ENCODE measurements at regions not wholly inside any gene's neighbourhood (a gene's known extent, or its start where the extent isn't known, plus 50 kb on each side); places are given as distances from the start of the nearest gene placed in this dataset.

DNA sequence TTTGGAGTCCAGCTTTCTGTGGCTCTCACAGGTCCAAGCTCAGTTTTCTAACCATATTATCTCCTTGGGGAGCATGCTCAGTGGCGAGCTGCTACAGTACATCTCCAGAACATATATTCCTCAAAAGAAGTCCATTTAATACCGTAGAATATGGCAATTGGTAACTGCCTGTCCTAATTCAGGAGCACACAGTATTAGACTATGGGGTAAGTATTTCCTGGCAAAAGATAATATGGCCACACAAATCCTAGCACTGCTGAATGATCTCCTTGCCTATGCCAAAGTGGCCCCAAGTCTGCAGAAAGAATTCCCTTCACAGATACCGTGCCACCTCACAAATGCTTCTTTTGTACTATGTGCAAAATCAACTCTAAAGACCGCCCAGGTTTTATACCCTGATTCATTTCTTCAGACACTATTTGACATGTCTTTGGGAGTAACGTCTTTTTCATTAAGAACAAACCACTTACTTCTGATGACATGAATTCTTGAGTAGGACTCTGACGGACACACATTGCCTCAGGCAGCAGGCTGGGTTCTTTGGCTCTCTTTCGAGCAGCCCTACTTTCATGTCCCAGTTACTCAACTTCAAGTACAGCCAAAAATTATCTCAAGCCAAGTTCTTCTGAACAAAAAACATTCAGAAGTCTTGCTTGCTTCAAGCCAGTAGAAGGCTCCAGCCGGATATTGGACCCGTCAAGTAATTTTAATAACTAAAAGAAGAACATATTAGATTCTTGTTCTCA is 368.3 kb upstream of the DCBLD2 start:
- Mint-ChIP-seq H3K27ac (no peak overlapping the region), H3K36me3 (ENCODE audit: insufficient read depth in 2 of 2) (no peaks in the 10 kb centered on the region), H3K4me1 (ENCODE audit: low read depth) (no peaks in the 10 kb centered on the region), H3K27me3 (ENCODE audit: low read depth) (no peaks in the 10 kb centered on the region), H3K9me3 (peaks cover 3 to 5% of the 10 kb centered on the region in 2 donors), H3K4me3 (no peak overlapping the region)
- DNase-seq (no peak), ATAC-seq (replicated peaks in 1 of 2) (no peak)

GRCh38 chr3:99256788-99257187 is 355.3 kb upstream of the DCBLD2 start:
- Mint-ChIP-seq H3K27me3 (ENCODE audit: low read depth) (no peaks in the 10 kb centered on the region), H3K4me3 (no peak overlapping the region), H3K27ac (no peak overlapping the region), H3K36me3 (ENCODE audit: insufficient read depth in 2 of 2) (no peaks in the 10 kb centered on the region), H3K4me1 (ENCODE audit: low read depth) (no peaks in the 10 kb centered on the region), H3K9me3 (peaks cover 0 to 2% of the 10 kb centered on the region in 2 donors)
- DNase-seq: no peak
- ATAC-seq (replicated peaks in 1 of 2): no peak

- Mint-ChIP-seq H3K4me3 (no peak overlapping the region), H3K27ac (no peak overlapping the region), H3K36me3 (ENCODE audit: insufficient read depth in 2 of 2) (no peaks in the 10 kb centered on the region), H3K27me3 (ENCODE audit: low read depth) (no peaks in the 10 kb centered on the region), H3K4me1 (ENCODE audit: low read depth) (no peaks in the 10 kb centered on the region), H3K9me3 (peaks cover 0 to 2% of the 10 kb centered on the region in 2 donors)
- ATAC-seq (replicated peaks in 1 of 2): no peak
- DNase-seq: no peak
Observed at GRCh38 chr3:99253963-99254355, 352.5 kb upstream of the DCBLD2 start.

DNA sequence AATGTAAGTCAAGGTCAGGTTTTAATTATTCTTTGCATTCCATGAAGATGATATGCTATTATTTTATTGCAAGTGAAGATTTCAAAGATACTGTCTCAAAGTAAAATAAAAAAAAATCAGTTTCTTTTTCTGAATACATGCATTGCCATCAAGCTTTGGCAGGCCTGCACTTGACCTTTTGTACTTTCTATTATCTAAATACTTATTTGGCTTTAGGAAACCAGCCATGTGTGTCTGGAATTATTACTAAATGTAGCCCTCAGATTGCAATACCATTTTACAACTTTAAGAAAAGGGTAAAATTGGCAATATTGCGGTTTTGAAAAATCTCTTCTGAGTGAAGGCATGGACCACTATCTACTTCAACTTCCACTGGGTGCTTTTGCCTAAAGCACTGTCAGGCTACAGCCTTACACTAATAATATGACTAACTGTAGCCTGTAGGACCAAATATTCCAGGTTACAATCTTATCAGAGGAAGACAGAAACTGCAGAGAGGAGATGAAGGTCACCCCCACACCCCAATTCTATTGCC is 349.4 kb upstream of the DCBLD2 start:
- H3K4me1 Mint-ChIP-seq (ENCODE audit: low read depth): no peaks in the 10 kb centered on the region
- peaks cover 2% of the 10 kb centered on the region in 2 donors for H3K9me3 Mint-ChIP-seq
- no peaks in the 10 kb centered on the region for H3K36me3 Mint-ChIP-seq (ENCODE audit: insufficient read depth in 2 of 2)

GRCh38 chr3:99250272-99250671 is 348.8 kb upstream of the DCBLD2 start:
- H3K4me1 Mint-ChIP-seq (ENCODE audit: low read depth): no peaks in the 10 kb centered on the region
- no peaks in the 10 kb centered on the region for H3K36me3 Mint-ChIP-seq (ENCODE audit: insufficient read depth in 2 of 2)
- H3K27ac Mint-ChIP-seq: no peak overlapping the region
- H3K4me3 Mint-ChIP-seq: no peak overlapping the region
- DNase-seq (no peak), ATAC-seq (replicated peaks in 1 of 2) (no peak)
- no peaks in the 10 kb centered on the region for H3K27me3 Mint-ChIP-seq (ENCODE audit: low read depth)
- H3K9me3 Mint-ChIP-seq: peaks cover 2% of the 10 kb centered on the region in 2 donors

More for the DNA sequence above, 349.4 kb upstream of the DCBLD2 start:
- Mint-ChIP-seq H3K4me3 (no peak overlapping the region), H3K27me3 (ENCODE audit: low read depth) (no peaks in the 10 kb centered on the region), H3K27ac (no peak overlapping the region)
- no peak for ATAC-seq (replicated peaks in 1 of 2)
- no peak for DNase-seq

GRCh38 chr3:99249627-99250026 is 348.1 kb upstream of the DCBLD2 start:
- Mint-ChIP-seq H3K9me3 (peaks cover 2% of the 10 kb centered on the region in 2 donors), H3K4me3 (no peak overlapping the region), H3K27ac (no peak overlapping the region), H3K4me1 (ENCODE audit: low read depth) (no peaks in the 10 kb centered on the region), H3K36me3 (ENCODE audit: insufficient read depth in 2 of 2) (no peaks in the 10 kb centered on the region), H3K27me3 (ENCODE audit: low read depth) (no peaks in the 10 kb centered on the region)
- ATAC-seq (replicated peaks in 1 of 2): no peak
- DNase-seq: no peak

DNA sequence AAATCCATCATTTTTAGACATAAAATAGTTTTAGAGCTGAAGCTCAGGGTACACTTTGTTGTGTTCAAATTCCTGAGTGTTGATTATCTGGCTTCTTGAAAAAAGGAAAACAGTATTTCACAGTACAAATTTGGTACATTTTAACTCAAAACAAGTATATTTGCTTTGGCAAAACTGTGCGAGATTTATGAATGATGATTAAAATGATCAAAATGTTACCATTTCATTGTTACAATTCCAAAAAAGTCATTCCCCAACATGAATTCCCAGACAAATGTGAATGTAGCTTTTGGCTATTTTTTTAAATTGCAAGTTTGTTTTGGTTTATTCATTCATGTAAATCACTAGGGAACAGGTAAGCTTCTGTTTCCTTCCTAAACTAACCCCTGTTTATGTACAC is 347.4 kb upstream of the DCBLD2 start:
- Mint-ChIP-seq H3K36me3 (ENCODE audit: insufficient read depth in 2 of 2) (no peaks in the 10 kb centered on the region), H3K27ac (no peak overlapping the region), H3K9me3 (peaks cover 2% of the 10 kb centered on the region in 2 donors), H3K4me1 (ENCODE audit: low read depth) (no peaks in the 10 kb centered on the region), H3K27me3 (ENCODE audit: low read depth) (no peaks in the 10 kb centered on the region), H3K4me3 (no peak overlapping the region)
- ATAC-seq (replicated peaks in 1 of 2) (no peak), DNase-seq (no peak)

DNA sequence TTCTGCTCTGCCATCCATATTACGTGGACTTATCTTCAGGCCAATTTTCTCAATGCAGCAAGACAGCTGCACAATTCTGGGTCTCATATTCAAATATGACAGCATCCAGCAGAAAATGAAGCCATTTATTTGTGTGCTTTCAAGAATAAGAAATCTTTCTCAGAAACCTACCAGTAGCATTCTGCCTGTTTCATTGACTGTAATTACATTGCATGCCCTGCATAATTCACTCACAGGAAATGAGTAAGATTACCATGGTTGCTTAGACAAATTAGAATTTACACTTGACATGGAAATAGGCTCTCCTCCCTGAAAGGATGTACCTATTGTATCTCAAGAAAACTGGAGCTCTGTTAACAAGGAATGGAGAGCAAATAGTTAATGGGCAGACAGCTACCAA is 346.6 kb upstream of the DCBLD2 start:
- H3K27ac Mint-ChIP-seq: no peak overlapping the region
- ATAC-seq (replicated peaks in 1 of 2) (no peak), DNase-seq (no peak)
- H3K27me3 Mint-ChIP-seq (ENCODE audit: low read depth): no peaks in the 10 kb centered on the region
- H3K4me3 Mint-ChIP-seq: no peak overlapping the region
- no peaks in the 10 kb centered on the region for H3K4me1 Mint-ChIP-seq (ENCODE audit: low read depth)
- H3K9me3 Mint-ChIP-seq: peaks cover 2% of the 10 kb centered on the region in 2 donors
- H3K36me3 Mint-ChIP-seq (ENCODE audit: insufficient read depth in 2 of 2): no peaks in the 10 kb centered on the region

GRCh38 chr3:99246010-99246654 is 344.6 kb upstream of the DCBLD2 start:
- no peaks in the 10 kb centered on the region for H3K36me3 Mint-ChIP-seq (ENCODE audit: insufficient read depth in 2 of 2)
- no peaks in the 10 kb centered on the region for H3K27me3 Mint-ChIP-seq (ENCODE audit: low read depth)
- peaks cover 0 to 2% of the 10 kb centered on the region in 2 donors for H3K9me3 Mint-ChIP-seq
- no peaks in the 10 kb centered on the region for H3K4me1 Mint-ChIP-seq (ENCODE audit: low read depth)
- no peak for ATAC-seq (replicated peaks in 1 of 2)
- no peak for DNase-seq
- no peak overlapping the region for H3K27ac Mint-ChIP-seq
- no peak overlapping the region for H3K4me3 Mint-ChIP-seq

DNA sequence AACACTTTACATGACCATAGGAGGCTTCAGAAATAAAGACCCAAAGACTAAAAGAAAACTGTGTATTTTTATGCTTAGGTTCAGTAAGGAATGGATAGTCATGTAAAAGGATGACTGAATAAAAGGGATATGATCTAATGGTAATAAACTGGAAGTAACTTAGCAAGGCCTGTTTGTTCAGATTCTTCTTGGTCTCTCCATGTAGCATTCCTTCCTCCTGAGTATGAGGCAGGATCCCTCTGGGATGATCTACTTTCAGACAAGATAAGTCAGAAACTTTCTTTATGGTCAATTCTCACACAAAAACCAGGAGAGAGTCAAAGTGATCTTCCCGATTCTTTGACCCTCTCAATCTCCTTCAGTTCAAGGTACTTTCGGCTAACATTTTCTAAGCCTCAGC is 340.8 kb upstream of the DCBLD2 start:
- H3K4me3 Mint-ChIP-seq: no peak overlapping the region
- peaks cover 0 to 2% of the 10 kb centered on the region in 2 donors for H3K9me3 Mint-ChIP-seq
- no peaks in the 10 kb centered on the region for H3K36me3 Mint-ChIP-seq (ENCODE audit: insufficient read depth in 2 of 2)
- no peaks in the 10 kb centered on the region for H3K4me1 Mint-ChIP-seq (ENCODE audit: low read depth)
- no peak overlapping the region for H3K27ac Mint-ChIP-seq
- DNase-seq (no peak), ATAC-seq (replicated peaks in 1 of 2) (no peak)
- no peaks in the 10 kb centered on the region for H3K27me3 Mint-ChIP-seq (ENCODE audit: low read depth)

DNA sequence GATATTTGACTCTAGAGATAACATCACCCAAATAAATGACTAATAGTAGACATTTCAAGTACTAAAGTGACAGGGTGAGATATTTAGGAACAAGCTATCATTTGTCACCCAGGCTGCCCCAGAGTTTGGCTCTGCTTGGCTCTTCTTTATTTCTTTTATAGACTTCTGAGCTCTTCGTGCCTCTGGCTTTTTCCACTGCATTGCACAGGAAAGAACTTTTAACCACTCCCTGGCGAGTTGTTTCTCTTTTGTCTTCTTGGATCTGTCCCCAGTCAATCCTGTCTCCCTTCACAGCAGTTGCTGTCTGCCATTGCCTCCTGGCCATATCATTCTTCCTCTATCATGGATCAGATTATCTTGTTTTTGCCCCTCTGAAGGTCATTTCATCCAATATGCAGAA is 339.2 kb upstream of the DCBLD2 start:
- Mint-ChIP-seq H3K27me3 (ENCODE audit: low read depth) (no peaks in the 10 kb centered on the region), H3K4me1 (ENCODE audit: low read depth) (no peaks in the 10 kb centered on the region)
- DNase-seq: no peak

DNA sequence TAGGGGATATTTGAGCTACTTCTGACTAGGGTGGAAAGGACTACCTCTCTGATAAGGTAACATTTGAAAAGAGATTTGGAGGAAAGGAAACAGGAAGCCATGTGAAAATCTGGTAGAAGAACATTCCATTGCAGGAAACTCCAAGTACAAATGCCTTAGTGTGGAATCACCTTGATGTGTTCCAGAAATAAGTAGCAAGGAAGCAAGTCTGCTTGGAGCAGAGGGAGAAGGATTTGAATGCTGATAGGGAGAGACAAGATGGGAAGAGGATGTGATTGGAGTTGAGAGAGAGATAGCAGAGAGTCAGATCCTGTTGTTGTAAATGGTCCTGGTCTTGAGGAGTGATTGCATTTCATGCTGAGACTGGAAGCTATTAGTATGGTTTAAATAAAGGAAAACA is 335.1 kb upstream of the DCBLD2 start:
- H3K4me1 Mint-ChIP-seq (ENCODE audit: low read depth): no peaks in the 10 kb centered on the region
- DNase-seq: no peak
- H3K27ac Mint-ChIP-seq: no peak overlapping the region
- no peak for ATAC-seq (replicated peaks in 1 of 2)
- H3K9me3 Mint-ChIP-seq: peaks cover 5 to 6% of the 10 kb centered on the region in 2 donors
- H3K4me3 Mint-ChIP-seq: no peak overlapping the region
- no peaks in the 10 kb centered on the region for H3K27me3 Mint-ChIP-seq (ENCODE audit: low read depth)
- H3K36me3 Mint-ChIP-seq (ENCODE audit: insufficient read depth in 2 of 2): no peaks in the 10 kb centered on the region

More for the DNA sequence above, 339.2 kb upstream of the DCBLD2 start:
- H3K36me3 Mint-ChIP-seq (ENCODE audit: insufficient read depth in 2 of 2): no peaks in the 10 kb centered on the region
- H3K27ac Mint-ChIP-seq: no peak overlapping the region
- H3K9me3 Mint-ChIP-seq: peaks cover 3 to 4% of the 10 kb centered on the region in 2 donors
- H3K4me3 Mint-ChIP-seq: no peak overlapping the region
- no peak for ATAC-seq (replicated peaks in 1 of 2)

GRCh38 chr3:99232696-99233095 is 331.2 kb upstream of the DCBLD2 start:
- no peak for ATAC-seq (replicated peaks in 1 of 2)
- Mint-ChIP-seq H3K4me3 (no peak overlapping the region), H3K27me3 (ENCODE audit: low read depth) (no peaks in the 10 kb centered on the region)

More at GRCh38 chr3:99232696-99233095, 331.2 kb upstream of the DCBLD2 start:
- no peaks in the 10 kb centered on the region for H3K4me1 Mint-ChIP-seq (ENCODE audit: low read depth)
- H3K27ac Mint-ChIP-seq: no peak overlapping the region
- no peaks in the 10 kb centered on the region for H3K36me3 Mint-ChIP-seq (ENCODE audit: insufficient read depth in 2 of 2)
- peaks cover 5% of the 10 kb centered on the region in 2 donors for H3K9me3 Mint-ChIP-seq
- DNase-seq: no peak

All from activated T-cell treated with anti-CD3 and anti-CD28 coated beads, Interleukin-2, amount 50 U/mL, for 72 hours (primary cell).